ENCODE measurements at regions not wholly inside any gene's neighbourhood (a gene's known extent, or its start where the extent isn't known, plus 50 kb on each side); places are given as distances from the start of the nearest gene placed in this dataset.

- intact Hi-C loops (cut with DNase I; ENCODE audit: low total_unique reads), result no loop called here
- H3K4me3 ChIP-seq (ENCODE audit: low read depth, poor library complexity, severe bottlenecking), result no peak overlapping the region
- TF ChIP-seq POLR2A (IDR thresholded peaks at IDR 0.05) (no peak), CTCF (IDR thresholded peaks at IDR 0.05) (no peak)
- no peak for DNase-seq (ENCODE audit: low spot score in 2 of 2)
- WGBS, 2 donors, result 66 to 81% methylated on average over 8 of the region's 8 CpGs
Observed at GRCh38 chr7:23963461-23964165, 253.6 kb downstream of the STK31 start.

GRCh38 chr7:23964715-23965114, 254.7 kb downstream of the STK31 start:
- intact Hi-C loops (cut with DNase I; ENCODE audit: low total_unique reads), result no loop called here
- no peak for DNase-seq (ENCODE audit: low spot score in 2 of 2)
- TF ChIP-seq CTCF (IDR thresholded peaks at IDR 0.05) (no peak), POLR2A (IDR thresholded peaks at IDR 0.05) (no peak)
- 51 to 57% methylated on average over 7 of the region's 7 CpGs for WGBS, 2 donors
- no peak overlapping the region for H3K4me3 ChIP-seq (ENCODE audit: low read depth, poor library complexity, severe bottlenecking)

- intact Hi-C loops (cut with DNase I; ENCODE audit: low total_unique reads), result no loop called here
- TF ChIP-seq POLR2A (IDR thresholded peaks at IDR 0.05), result no peak
- no peak for TF ChIP-seq CTCF (IDR thresholded peaks at IDR 0.05)
- DNase-seq (ENCODE audit: low spot score in 2 of 2), result no peak
- no peak overlapping the region for H3K4me3 ChIP-seq (ENCODE audit: low read depth, poor library complexity, severe bottlenecking)
- 90 to 95% methylated on average over 5 of the region's 5 CpGs for WGBS, 2 donors
Observed at GRCh38 chr7:23965296-23965695, 255.3 kb downstream of the STK31 start.

GRCh38 chr7:23966941-23967340, 256.9 kb downstream of the STK31 start:
- H3K4me3 ChIP-seq (ENCODE audit: low read depth, poor library complexity, severe bottlenecking), result no peak overlapping the region
- DNase-seq (ENCODE audit: low spot score in 2 of 2), result no peak
- intact Hi-C loops (cut with DNase I; ENCODE audit: low total_unique reads), result no loop called here
- TF ChIP-seq CTCF (IDR thresholded peaks at IDR 0.05) (no peak), POLR2A (IDR thresholded peaks at IDR 0.05) (no peak)

- WGBS, 2 donors, result 73 to 80% methylated on average over 5 of the region's 5 CpGs
- DNase-seq (ENCODE audit: low spot score in 2 of 2), result no peak
- TF ChIP-seq POLR2A (IDR thresholded peaks at IDR 0.05), result no peak
- intact Hi-C loops (cut with DNase I; ENCODE audit: low total_unique reads), result no loop called here
- no peak overlapping the region for H3K4me3 ChIP-seq (ENCODE audit: low read depth, poor library complexity, severe bottlenecking)
Observed at GRCh38 chr7:23967949-23968599, 258.1 kb downstream of the STK31 start.

GRCh38 chr7:23968791-23969190, 258.8 kb downstream of the STK31 start:
- intact Hi-C loops (cut with DNase I; ENCODE audit: low total_unique reads), result no loop called here
- H3K4me3 ChIP-seq (ENCODE audit: low read depth, poor library complexity, severe bottlenecking), result no peak overlapping the region
- WGBS, 2 donors, result 64 to 76% methylated on average over 2 of the region's 2 CpGs
- DNase-seq (ENCODE audit: low spot score in 2 of 2), result no peak
- no peak for TF ChIP-seq CTCF (IDR thresholded peaks at IDR 0.05)
- no peak for TF ChIP-seq POLR2A (IDR thresholded peaks at IDR 0.05)

Measured in lower leg skin (tissue), 4 donors.